Fibroblast of lung (primary cell): ENCODE measurements at regions not wholly inside any gene's neighbourhood (a gene's known extent, or its start where the extent isn't known, plus 50 kb on each side); places are given as distances from the start of the nearest gene placed in this dataset.

Source experiments
- DNase-seq, 2 donors: peaks; one replicate each; pipeline versions ENCODE4 v3.0.0 to v3.0.0-alpha.2; 2010; ENCODE audit warnings: low read depth in 2 of 2
- H2AFZ ChIP-seq: 2 replicates; pipeline ENCODE4 v1.5.1; 2012; ENCODE audit warnings: low read length, control low read depth, inconsistent platforms
- H3K27ac ChIP-seq: 2 replicates; pipeline ENCODE4 v1.5.1; 2011; ENCODE audit warnings: low read length, control low read depth; ENCODE audit not compliant: insufficient read depth
- H3K27me3 ChIP-seq: 2 replicates; pipeline ENCODE4 v1.5.1; 2011; ENCODE audit warnings: mild to moderate bottlenecking, low read length; ENCODE audit not compliant: control insufficient read depth, insufficient read depth
- H3K36me3 ChIP-seq: 2 replicates; pipeline ENCODE4 v1.5.1; 2011; ENCODE audit warnings: low read length; ENCODE audit not compliant: control insufficient read depth, insufficient read depth
- H3K4me1 ChIP-seq: 2 replicates; pipeline ENCODE4 v1.5.1; 2011; ENCODE audit warnings: low read length; ENCODE audit not compliant: control insufficient read depth, insufficient read depth; ENCODE audit errors: extremely low read depth
- H3K4me2 ChIP-seq: 2 replicates; pipeline ENCODE4 v1.5.1; 2011; ENCODE audit warnings: low read length, control low read depth; ENCODE audit not compliant: insufficient read depth; ENCODE audit errors: extremely low read depth
- H3K4me3 ChIP-seq, 4 experiments: fragments of 200-600 bp in 1 of 4; sonication (generic) in 1 of 4; replicated peaks in 1 of 4; 2 replicates each; pipeline ENCODE4 v1.5.1; 2011 to 2016; ENCODE audit warnings: low read length in 4 of 4, low read depth in 3 of 4, mild to moderate bottlenecking in 3 of 4, control low read depth in 2 of 4, inconsistent platforms in 1 of 4, mixed read lengths in 1 of 4; ENCODE audit not compliant: insufficient read depth in 1 of 4; ENCODE audit errors: control extremely low read depth in 1 of 4
- H3K79me2 ChIP-seq: 2 replicates; pipeline ENCODE4 v1.5.1; 2012; ENCODE audit warnings: mild to moderate bottlenecking, low read length, inconsistent platforms; ENCODE audit not compliant: control insufficient read depth, insufficient read depth
- H3K9ac ChIP-seq: 2 replicates; pipeline ENCODE4 v1.5.1; 2011; ENCODE audit warnings: mild to moderate bottlenecking, low read length, control low read depth; ENCODE audit not compliant: insufficient read depth
- H3K9me3 ChIP-seq: 2 replicates; pipeline ENCODE4 v1.5.1; 2012; ENCODE audit warnings: low read depth, low read length; ENCODE audit not compliant: control insufficient read depth, insufficient read depth
- H4K20me1 ChIP-seq: 2 replicates; pipeline ENCODE4 v1.5.1; 2011; ENCODE audit warnings: low read length; ENCODE audit not compliant: control insufficient read depth, insufficient read depth; ENCODE audit errors: extremely low read depth
- CTCF ChIP-seq, 2 donors: IDR thresholded peaks in 1 of 2; conservative IDR thresholded peaks in 1 of 2; 1 replicate in 1 of 2; 2 replicates in 1 of 2; pipeline ENCODE4 v1.5.1; 2011 to 2012; ENCODE audit warnings: low read length in 2 of 2, control low read depth in 1 of 2, inconsistent platforms in 1 of 2, low read depth in 1 of 2, mild to moderate bottlenecking in 1 of 2
- EZH2 ChIP-seq: IDR thresholded peaks from 2 replicates; pipeline ENCODE4 v1.5.1; 2012; ENCODE audit warnings: low read length, control low read depth, mild to moderate bottlenecking; ENCODE audit errors: missing control alignments

GRCh38 chr14:85958069-85958468, 428.1 kb downstream of the FLRT2 start:
- H3K27me3 ChIP-seq, result no peaks in the 10 kb centered on the region
- H3K4me3 ChIP-seq, result no peak overlapping the region
- H2AFZ ChIP-seq, result no peak overlapping the region
- H3K36me3 ChIP-seq, result no peaks in the 10 kb centered on the region
- H3K79me2 ChIP-seq, result no peaks in the 10 kb centered on the region
- H3K4me2 ChIP-seq, result no peak overlapping the region
- no peak overlapping the region for H3K9ac ChIP-seq
- no peaks in the 10 kb centered on the region for H3K9me3 ChIP-seq
- no peak for DNase-seq
- no peaks in the 10 kb centered on the region for H4K20me1 ChIP-seq
- TF ChIP-seq CTCF (conservative IDR thresholded peaks at IDR 0.05 in 1 of 2, IDR thresholded peaks at IDR 0.05 in 1 of 2; ENCODE audit: low read depth in 1 of 2, low read length in 2 of 2) (no peak), EZH2 (no peak)
- no peak overlapping the region for H3K27ac ChIP-seq
- no peaks in the 10 kb centered on the region for H3K4me1 ChIP-seq

GRCh38 chr14:85953265-85953664, 423.3 kb downstream of the FLRT2 start:
- H3K36me3 ChIP-seq, result no peaks in the 10 kb centered on the region
- no peak overlapping the region for H2AFZ ChIP-seq
- H3K27me3 ChIP-seq, result no peaks in the 10 kb centered on the region
- H3K9ac ChIP-seq, result no peak overlapping the region
- H3K9me3 ChIP-seq, result no peaks in the 10 kb centered on the region
- H4K20me1 ChIP-seq, result no peaks in the 10 kb centered on the region
- no peaks in the 10 kb centered on the region for H3K79me2 ChIP-seq
- H3K4me2 ChIP-seq, result no peak overlapping the region
- no peak overlapping the region for H3K27ac ChIP-seq
- no peak overlapping the region for H3K4me3 ChIP-seq
- DNase-seq, result no peak
- H3K4me1 ChIP-seq, result no peaks in the 10 kb centered on the region
- TF ChIP-seq EZH2 (no peak), CTCF (conservative IDR thresholded peaks at IDR 0.05 in 1 of 2, IDR thresholded peaks at IDR 0.05 in 1 of 2; ENCODE audit: low read depth in 1 of 2, low read length in 2 of 2) (no peak)

GRCh38 chr14:85948153-85948552, 418.2 kb downstream of the FLRT2 start:
- Histone ChIP-seq H3K9me3 (no peaks in the 10 kb centered on the region), H3K4me2 (no peak overlapping the region), H3K4me3 (no peak overlapping the region), H4K20me1 (no peaks in the 10 kb centered on the region), H3K79me2 (no peaks in the 10 kb centered on the region), H3K27ac (no peak overlapping the region), H3K4me1 (no peaks in the 10 kb centered on the region), H2AFZ (no peak overlapping the region), H3K27me3 (no peaks in the 10 kb centered on the region), H3K9ac (no peak overlapping the region), H3K36me3 (no peaks in the 10 kb centered on the region)
- TF ChIP-seq EZH2, result no peak
- no peak for TF ChIP-seq CTCF (conservative IDR thresholded peaks at IDR 0.05 in 1 of 2, IDR thresholded peaks at IDR 0.05 in 1 of 2; ENCODE audit: low read depth in 1 of 2, low read length in 2 of 2)
- DNase-seq, result no peak
